Activated B cell treated with CpG ODN at 0.5 μM for 24 hours (primary cell): ENCODE measurements at regions not wholly inside any gene's neighbourhood (a gene's known extent, or its start where the extent isn't known, plus 50 kb on each side); places are given as distances from the start of the nearest gene placed in this dataset.

Source experiments
- ATAC-seq: fragments of 200-7000 bp; cut with Tn5 transposase; one replicate; pipeline ENCODE4 v1.10.0; 2021; ENCODE audit warnings: low read depth, mild to moderate bottlenecking, moderate library complexity
- CTCF ChIA-PET: fragments of 350-600 bp; sonication (Branson Sonifier 250); formaldehyde crosslinking; loops from one replicate; lab custom pipeline; 2021; ENCODE audit warnings: antibody characterized with exemption; lab: Charles Lee
- POLR2A ChIA-PET: fragments of 350-600 bp; sonication (Branson Sonifier 250); formaldehyde crosslinking; loops from one replicate; lab custom pipeline; 2021; ENCODE audit warnings: antibody characterized with exemption; lab: Charles Lee
- DNase-seq: peaks from one replicate; pipeline ENCODE4 v3.0.0; 2022
- H3K27ac Mint-ChIP-seq: one replicate; pipeline ENCODE4 v1.8.0; 2020; ENCODE audit warnings: mixed read lengths
- H3K27me3 Mint-ChIP-seq: one replicate; pipeline ENCODE4 v1.8.0; 2021; ENCODE audit warnings: mixed read lengths
- H3K36me3 Mint-ChIP-seq: one replicate; pipeline ENCODE4 v1.8.0; 2021; ENCODE audit warnings: low read depth, mixed read lengths
- H3K4me1 Mint-ChIP-seq: one replicate; pipeline ENCODE4 v1.8.0; 2021; ENCODE audit warnings: mixed read lengths
- H3K4me3 Mint-ChIP-seq: one replicate; pipeline ENCODE4 v1.8.0; 2020; ENCODE audit warnings: mild to moderate bottlenecking, mixed read lengths
- H3K9me3 Mint-ChIP-seq: one replicate; pipeline ENCODE4 v1.8.0; 2020; ENCODE audit warnings: mixed read lengths
- CTCF ChIP-seq: fragments of 200-600 bp; IDR thresholded peaks from one replicate; pipeline ENCODE4 v1.8.0; 2022; ENCODE audit warnings: antibody characterized with exemption, mild to moderate bottlenecking
- intact Hi-C: fragments of 100-400 bp; cut with micrococcal nuclease; formaldehyde crosslinking; loops from one replicate; pipeline ENCODE4 v1.15.1; 2024

- POLR2A ChIA-PET, result no interaction called here
These were observed 78.2 kb upstream of the PDE5A start for GRCh38 chr4:119706804-119707203.

GRCh38 chr4:119697887-119698393 is 69.3 kb upstream of the PDE5A start:
- H3K4me1 Mint-ChIP-seq, result no peaks in the 10 kb centered on the region
- DNase-seq, result no peak
- no peak for TF ChIP-seq CTCF
- H3K27ac Mint-ChIP-seq, result no peak overlapping the region
- no peaks in the 10 kb centered on the region for H3K36me3 Mint-ChIP-seq
- CTCF ChIA-PET, result no interaction called here
- ATAC-seq, result no peak
- no peaks in the 10 kb centered on the region for H3K9me3 Mint-ChIP-seq
- H3K4me3 Mint-ChIP-seq, result no peak overlapping the region
- intact Hi-C loops, result no loop called here
- peaks cover 5% of the 10 kb centered on the region for H3K27me3 Mint-ChIP-seq
- POLR2A ChIA-PET, result no interaction called here

More at GRCh38 chr4:119706804-119707203, 78.2 kb upstream of the PDE5A start:
- ATAC-seq (no peak), DNase-seq (no peak)
- no peak overlapping the region for H3K4me3 Mint-ChIP-seq
- no peak overlapping the region for H3K27ac Mint-ChIP-seq
- intact Hi-C loops, result no loop called here
- no peak for TF ChIP-seq CTCF
- CTCF ChIA-PET, result no interaction called here
- H3K9me3 Mint-ChIP-seq, result no peaks in the 10 kb centered on the region
- no peaks in the 10 kb centered on the region for H3K36me3 Mint-ChIP-seq
- peaks cover 2% of the 10 kb centered on the region for H3K4me1 Mint-ChIP-seq
- no peaks in the 10 kb centered on the region for H3K27me3 Mint-ChIP-seq

GRCh38 chr4:119696963-119697362 is 68.4 kb upstream of the PDE5A start:
- DNase-seq, result no peak
- H3K4me1 Mint-ChIP-seq, result no peaks in the 10 kb centered on the region
- no peak overlapping the region for H3K4me3 Mint-ChIP-seq
- TF ChIP-seq CTCF, result no peak
- CTCF ChIA-PET, result no interaction called here
- no peaks in the 10 kb centered on the region for H3K9me3 Mint-ChIP-seq
- H3K27me3 Mint-ChIP-seq, result peaks cover 5% of the 10 kb centered on the region
- intact Hi-C loops, result no loop called here
- no peaks in the 10 kb centered on the region for H3K36me3 Mint-ChIP-seq
- H3K27ac Mint-ChIP-seq, result no peak overlapping the region
- ATAC-seq, result no peak
- POLR2A ChIA-PET, result no interaction called here

GRCh38 chr4:119695216-119695615 is 66.6 kb upstream of the PDE5A start:
- Mint-ChIP-seq H3K27me3 (peaks cover 11% of the 10 kb centered on the region), H3K36me3 (no peaks in the 10 kb centered on the region), H3K27ac (no peak overlapping the region), H3K4me1 (no peaks in the 10 kb centered on the region), H3K4me3 (no peak overlapping the region), H3K9me3 (peaks cover 12% of the 10 kb centered on the region)
- DNase-seq, result no peak
- intact Hi-C loops, result no loop called here
- TF ChIP-seq CTCF, result no peak
- no peak for ATAC-seq
- CTCF ChIA-PET, result no interaction called here
- POLR2A ChIA-PET, result no interaction called here

GRCh38 chr4:119693126-119693525 is 64.5 kb upstream of the PDE5A start:
- H3K27ac Mint-ChIP-seq, result no peak overlapping the region
- POLR2A ChIA-PET, result no interaction called here
- DNase-seq, result no peak
- CTCF ChIA-PET, result no interaction called here
- peaks cover 14% of the 10 kb centered on the region for H3K27me3 Mint-ChIP-seq
- intact Hi-C loops, result no loop called here
- peaks cover 12% of the 10 kb centered on the region for H3K9me3 Mint-ChIP-seq
- no peaks in the 10 kb centered on the region for H3K36me3 Mint-ChIP-seq
- no peak for ATAC-seq
- no peaks in the 10 kb centered on the region for H3K4me1 Mint-ChIP-seq
- no peak for TF ChIP-seq CTCF
- no peak overlapping the region for H3K4me3 Mint-ChIP-seq
